GM10266 (cell line): ENCODE measurements at regions not wholly inside any gene's neighbourhood (a gene's known extent, or its start where the extent isn't known, plus 50 kb on each side); places are given as distances from the start of the nearest gene placed in this dataset.

Source experiments
- DNase-seq: peaks from one replicate; pipeline ENCODE4 v3.0.0; 2012; ENCODE audit errors: extremely low spot score
- CTCF ChIP-seq: IDR thresholded peaks from 2 replicates; pipeline ENCODE4 v1.5.1; 2012; ENCODE audit warnings: mild to moderate bottlenecking, low read depth; ENCODE audit not compliant: control insufficient read depth, insufficient read depth; ENCODE audit errors: missing control alignments

GRCh38 chr14:73774241-73774570 lies 60.0 kb upstream of the PNMA1 start:
- no peak for DNase-seq
- TF ChIP-seq CTCF, result no peak

- no peak for TF ChIP-seq CTCF
- no peak for DNase-seq
These were observed 59.5 kb upstream of the PNMA1 start for GRCh38 chr14:73773441-73774240.

- no peak for TF ChIP-seq CTCF
- peak; percentile 64 for DNase-seq
These were observed 57.9 kb upstream of the PNMA1 start for GRCh38 chr14:73771848-73772638.

- DNase-seq, result no peak
These were observed 57.0 kb upstream of the PNMA1 start for GRCh38 chr14:73770977-73771847.

GRCh38 chr14:73768107-73768506 lies 53.9 kb upstream of the PNMA1 start:
- no peak for DNase-seq
- TF ChIP-seq CTCF, result no peak

More at GRCh38 chr14:73770977-73771847, 57.0 kb upstream of the PNMA1 start:
- TF ChIP-seq CTCF, result no peak

- TF ChIP-seq CTCF, result no peak
- DNase-seq, result no peak
These were observed 50.5 kb upstream of the PNMA1 start for GRCh38 chr14:73764406-73765280.
